ENCODE measurements at regions not wholly inside any gene's neighbourhood (a gene's known extent, or its start where the extent isn't known, plus 50 kb on each side); places are given as distances from the start of the nearest gene placed in this dataset.

DNA sequence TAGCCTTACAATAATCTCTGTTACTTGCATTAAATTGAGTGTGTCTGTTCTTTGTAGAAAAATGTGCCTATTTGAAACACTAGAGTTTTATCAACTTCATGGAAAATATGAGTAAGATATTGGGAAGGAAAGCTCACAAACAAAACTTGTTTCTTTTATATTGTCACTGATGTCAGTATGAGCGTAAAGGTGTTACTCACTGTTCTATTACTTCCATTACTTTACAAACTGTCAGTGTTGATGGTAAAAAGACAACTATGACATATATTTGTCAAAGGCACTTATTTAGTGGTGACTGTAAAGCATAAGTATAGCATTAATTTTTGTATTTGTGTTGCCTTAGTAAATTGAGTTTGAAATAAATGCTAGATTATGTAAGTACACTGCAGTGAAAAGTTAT lies 193.7 kb upstream of the FLRT2 start:
- no peaks in the 10 kb centered on the region for H3K9me3 ChIP-seq (ENCODE audit: control insufficient read depth in 4 of 4, insufficient read depth in 3 of 4, low read length in 3 of 4)
- H3K27me3 ChIP-seq (ENCODE audit: control insufficient read depth in 3 of 3, insufficient read depth in 3 of 3, low read length in 2 of 3): no peaks in the 10 kb centered on the region
- no peak overlapping the region for H3K4me3 ChIP-seq
- peaks cover 0 to 4% (median 0%) of the 10 kb centered on the region in 5 donors for H3K4me1 ChIP-seq (ENCODE audit: control insufficient read depth in 5 of 5, insufficient read depth in 5 of 5, low read length in 5 of 5)
- DNase-seq (no peak), ATAC-seq (ENCODE audit: insufficient read depth, low FRiP score) (no peak)
- H3K9ac ChIP-seq (ENCODE audit: insufficient read depth in 1 of 2, low read length in 2 of 2): no peak overlapping the region
- no peak overlapping the region for H3K27ac ChIP-seq (ENCODE audit: low read depth in 1 of 2, low read length in 1 of 2)
- no peaks in the 10 kb centered on the region for H3K36me3 ChIP-seq (ENCODE audit: control insufficient read depth in 4 of 4, insufficient read depth in 4 of 4, low read length in 4 of 4)
- WGBS, 2 donors: 94 to 96% methylated on average over 1 of the region's 1 CpG
- TF ChIP-seq, protein P1, sequence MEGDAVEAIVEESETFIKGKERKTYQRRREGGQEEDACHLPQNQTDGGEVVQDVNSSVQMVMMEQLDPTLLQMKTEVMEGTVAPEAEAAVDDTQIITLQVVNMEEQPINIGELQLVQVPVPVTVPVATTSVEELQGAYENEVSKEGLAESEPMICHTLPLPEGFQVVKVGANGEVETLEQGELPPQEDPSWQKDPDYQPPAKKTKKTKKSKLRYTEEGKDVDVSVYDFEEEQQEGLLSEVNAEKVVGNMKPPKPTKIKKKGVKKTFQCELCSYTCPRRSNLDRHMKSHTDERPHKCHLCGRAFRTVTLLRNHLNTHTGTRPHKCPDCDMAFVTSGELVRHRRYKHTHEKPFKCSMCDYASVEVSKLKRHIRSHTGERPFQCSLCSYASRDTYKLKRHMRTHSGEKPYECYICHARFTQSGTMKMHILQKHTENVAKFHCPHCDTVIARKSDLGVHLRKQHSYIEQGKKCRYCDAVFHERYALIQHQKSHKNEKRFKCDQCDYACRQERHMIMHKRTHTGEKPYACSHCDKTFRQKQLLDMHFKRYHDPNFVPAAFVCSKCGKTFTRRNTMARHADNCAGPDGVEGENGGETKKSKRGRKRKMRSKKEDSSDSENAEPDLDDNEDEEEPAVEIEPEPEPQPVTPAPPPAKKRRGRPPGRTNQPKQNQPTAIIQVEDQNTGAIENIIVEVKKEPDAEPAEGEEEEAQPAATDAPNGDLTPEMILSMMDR (IDR thresholded peaks at IDR 0.05; ENCODE audit: control extremely low read depth, extremely low read depth): no peak

DNA sequence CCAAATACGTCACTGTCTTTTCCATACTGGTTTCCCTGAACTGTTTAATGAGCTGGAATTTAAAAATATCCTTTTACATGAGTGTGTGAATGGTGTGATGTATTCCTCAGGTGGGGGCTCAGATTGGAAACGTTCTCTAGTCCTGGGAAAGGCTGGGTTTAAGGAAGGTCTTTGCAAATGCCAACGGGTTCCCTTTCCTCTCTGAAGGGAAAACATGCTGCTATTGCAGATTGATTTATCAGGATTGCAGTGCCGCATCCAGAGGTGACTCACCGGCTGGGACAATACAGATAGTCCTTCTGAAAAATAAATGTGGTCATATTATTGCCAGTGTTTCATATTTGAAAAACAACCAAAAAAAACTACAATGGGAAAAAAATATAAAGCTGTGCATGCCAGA lies 193.1 kb upstream of the FLRT2 start:
- no peak overlapping the region for H3K9ac ChIP-seq (ENCODE audit: insufficient read depth in 1 of 2, low read length in 2 of 2)
- H3K27me3 ChIP-seq (ENCODE audit: control insufficient read depth in 3 of 3, insufficient read depth in 3 of 3, low read length in 2 of 3): no peaks in the 10 kb centered on the region
- DNase-seq (no peak), ATAC-seq (ENCODE audit: insufficient read depth, low FRiP score) (no peak)
- H3K27ac ChIP-seq (ENCODE audit: low read depth in 1 of 2, low read length in 1 of 2): no peak overlapping the region
- H3K36me3 ChIP-seq (ENCODE audit: control insufficient read depth in 4 of 4, insufficient read depth in 4 of 4, low read length in 4 of 4): no peaks in the 10 kb centered on the region
- H3K4me3 ChIP-seq: no peak overlapping the region
- H3K9me3 ChIP-seq (ENCODE audit: control insufficient read depth in 4 of 4, insufficient read depth in 3 of 4, low read length in 3 of 4): no peaks in the 10 kb centered on the region
- WGBS, 2 donors: 80 to 86% methylated on average over 5 of the region's 5 CpGs
- TF ChIP-seq, protein P1 (IDR thresholded peaks at IDR 0.05; ENCODE audit: control extremely low read depth, extremely low read depth): no peak
- H3K4me1 ChIP-seq (ENCODE audit: control insufficient read depth in 5 of 5, insufficient read depth in 5 of 5, low read length in 5 of 5): peaks cover 0 to 4% (median 0%) of the 10 kb centered on the region in 5 donors

DNA sequence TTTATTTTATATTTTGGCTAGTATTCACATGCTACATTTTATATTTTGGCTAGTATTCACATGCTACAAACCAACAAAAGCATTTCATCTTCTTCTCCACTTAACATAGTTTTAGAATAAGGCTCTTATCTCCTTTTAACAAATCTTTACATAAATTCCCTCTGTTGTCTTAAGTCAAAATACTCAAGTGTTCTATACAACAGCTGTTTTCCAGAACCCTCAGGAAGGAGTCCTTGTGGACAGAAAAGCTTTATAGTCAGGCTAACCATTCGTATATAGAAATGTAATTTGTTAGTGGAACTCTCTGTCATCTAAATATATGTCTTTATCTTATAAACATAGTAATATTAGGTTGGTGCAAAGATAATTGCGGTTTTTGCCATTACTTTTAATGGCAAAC lies 191.0 kb upstream of the FLRT2 start:
- 85 to 97% methylated on average over 2 of the region's 2 CpGs for WGBS, 2 donors
- Histone ChIP-seq H3K4me1 (ENCODE audit: control insufficient read depth in 5 of 5, insufficient read depth in 5 of 5, low read length in 5 of 5) (peaks cover 0 to 4% (median 0%) of the 10 kb centered on the region in 5 donors), H3K9me3 (ENCODE audit: control insufficient read depth in 4 of 4, insufficient read depth in 3 of 4, low read length in 3 of 4) (no peaks in the 10 kb centered on the region), H3K36me3 (ENCODE audit: control insufficient read depth in 4 of 4, insufficient read depth in 4 of 4, low read length in 4 of 4) (no peaks in the 10 kb centered on the region), H3K27me3 (ENCODE audit: control insufficient read depth in 3 of 3, insufficient read depth in 3 of 3, low read length in 2 of 3) (no peaks in the 10 kb centered on the region), H3K4me3 (no peak overlapping the region), H3K27ac (ENCODE audit: low read depth in 1 of 2, low read length in 1 of 2) (no peak overlapping the region), H3K9ac (ENCODE audit: insufficient read depth in 1 of 2, low read length in 2 of 2) (no peak overlapping the region)
- ATAC-seq (ENCODE audit: insufficient read depth, low FRiP score) (no peak), DNase-seq (no peak)
- TF ChIP-seq, protein P1 (IDR thresholded peaks at IDR 0.05; ENCODE audit: control extremely low read depth, extremely low read depth): no peak
